ENCODE measurements at regions not wholly inside any gene's neighbourhood (a gene's known extent, or its start where the extent isn't known, plus 50 kb on each side); places are given as distances from the start of the nearest gene placed in this dataset.

- no peak for TF ChIP-seq MAX (IDR thresholded peaks at IDR 0.05)
- TF ChIP-seq CTCF (IDR thresholded peaks at IDR 0.05 in 2 of 3, conservative IDR thresholded peaks at IDR 0.05 in 1 of 3; ENCODE audit: borderline replicate concordance in 1 of 3, insufficient read depth in 1 of 3, low read depth in 2 of 3, low read length in 2 of 3): no peak
- TF ChIP-seq EGR1 (IDR thresholded peaks at IDR 0.05; ENCODE audit: low read depth): no peak
- no peak for TF ChIP-seq EZH2 (IDR thresholded peaks at IDR 0.05)
- no peak for TF ChIP-seq POLR2AphosphoS5 (IDR thresholded peaks at IDR 0.05; ENCODE audit: low read depth, low read length)
- TF ChIP-seq POLR2A (IDR thresholded peaks at IDR 0.05; ENCODE audit: borderline replicate concordance, extremely low read depth, insufficient read depth, insufficient read length): no peak
- TF ChIP-seq RAD21 (IDR thresholded peaks at IDR 0.05; ENCODE audit: low read depth): no peak
- no peak for TF ChIP-seq CEBPB (IDR thresholded peaks at IDR 0.05; ENCODE audit: low read depth)
- TF ChIP-seq ATF3 (IDR thresholded peaks at IDR 0.05): no peak
Measured at GRCh38 chr17:36722121-36722902, 120.9 kb downstream of the MRM1 start.
